ENCODE measurements at regions not wholly inside any gene's neighbourhood (a gene's known extent, or its start where the extent isn't known, plus 50 kb on each side); places are given as distances from the start of the nearest gene placed in this dataset.

GRCh38 chr18:78685980-78686530, 293.6 kb upstream of the SALL3 start:
- no peak for DNase-seq (ENCODE audit: low spot score, unreplicated experiment)
- no peaks in the 10 kb centered on the region for H3K36me3 Mint-ChIP-seq (ENCODE audit: insufficient read depth)
- H3K9me3 Mint-ChIP-seq (ENCODE audit: low read depth): no peaks in the 10 kb centered on the region
- no peak for TF ChIP-seq CTCF (IDR thresholded peaks at IDR 0.05; ENCODE audit: unreplicated experiment)
- peaks cover 8% of the 10 kb centered on the region for H3K27me3 Mint-ChIP-seq
- H3K4me1 Mint-ChIP-seq (ENCODE audit: low read depth): no peaks in the 10 kb centered on the region
- no peak overlapping the region for H3K4me3 Mint-ChIP-seq (ENCODE audit: low read depth)
- H3K27ac Mint-ChIP-seq: no peak overlapping the region

DNA sequence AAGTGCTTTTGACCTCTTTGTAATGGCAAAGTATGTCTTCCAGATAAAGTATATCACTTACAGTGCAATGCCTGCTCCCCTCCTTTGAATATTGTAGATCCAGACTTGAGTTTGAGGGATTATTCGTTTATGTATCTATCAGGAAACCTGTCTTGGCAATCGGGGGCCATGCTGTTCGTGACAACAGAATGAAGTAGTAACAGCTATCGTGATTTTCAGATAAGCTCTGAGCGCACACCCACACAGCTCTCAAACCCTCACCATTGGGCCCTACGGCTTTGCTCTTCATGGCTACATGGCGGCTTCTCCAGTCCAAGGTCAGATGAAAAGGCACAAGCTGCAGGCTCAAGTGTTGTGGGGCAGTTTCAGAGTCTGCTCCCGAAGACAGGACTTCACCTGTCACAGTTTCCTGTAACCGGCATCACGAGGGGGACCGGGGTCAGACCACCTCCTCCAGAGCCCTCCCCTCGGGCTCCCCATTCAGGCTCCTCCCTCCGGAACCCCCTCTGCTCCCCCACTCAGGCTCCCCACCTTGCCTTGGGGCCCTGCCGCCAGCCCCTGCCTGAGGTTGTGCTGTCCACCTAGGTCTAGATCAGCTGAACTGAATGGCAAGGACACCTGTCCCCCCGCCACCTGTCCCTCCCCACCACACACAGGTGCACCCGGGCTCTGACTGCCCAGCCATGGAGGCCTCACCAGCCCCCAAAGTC, 292.5 kb upstream of the SALL3 start:
- Mint-ChIP-seq H3K4me3 (ENCODE audit: low read depth) (no peak overlapping the region), H3K27me3 (peaks cover 8% of the 10 kb centered on the region), H3K9me3 (ENCODE audit: low read depth) (no peaks in the 10 kb centered on the region), H3K27ac (no peak overlapping the region), H3K4me1 (ENCODE audit: low read depth) (no peaks in the 10 kb centered on the region), H3K36me3 (ENCODE audit: insufficient read depth) (no peaks in the 10 kb centered on the region)
- DNase-seq (ENCODE audit: low spot score, unreplicated experiment): no peak
- TF ChIP-seq CTCF (IDR thresholded peaks at IDR 0.05; ENCODE audit: unreplicated experiment): no peak

GRCh38 chr18:78687736-78688135, 291.9 kb upstream of the SALL3 start:
- no peaks in the 10 kb centered on the region for H3K36me3 Mint-ChIP-seq (ENCODE audit: insufficient read depth)
- no peak overlapping the region for H3K4me3 Mint-ChIP-seq (ENCODE audit: low read depth)
- no peak for DNase-seq (ENCODE audit: low spot score, unreplicated experiment)
- no peaks in the 10 kb centered on the region for H3K9me3 Mint-ChIP-seq (ENCODE audit: low read depth)
- H3K27ac Mint-ChIP-seq: no peak overlapping the region
- TF ChIP-seq CTCF (IDR thresholded peaks at IDR 0.05; ENCODE audit: unreplicated experiment): no peak
- no peaks in the 10 kb centered on the region for H3K4me1 Mint-ChIP-seq (ENCODE audit: low read depth)
- peaks cover 8% of the 10 kb centered on the region for H3K27me3 Mint-ChIP-seq

DNA sequence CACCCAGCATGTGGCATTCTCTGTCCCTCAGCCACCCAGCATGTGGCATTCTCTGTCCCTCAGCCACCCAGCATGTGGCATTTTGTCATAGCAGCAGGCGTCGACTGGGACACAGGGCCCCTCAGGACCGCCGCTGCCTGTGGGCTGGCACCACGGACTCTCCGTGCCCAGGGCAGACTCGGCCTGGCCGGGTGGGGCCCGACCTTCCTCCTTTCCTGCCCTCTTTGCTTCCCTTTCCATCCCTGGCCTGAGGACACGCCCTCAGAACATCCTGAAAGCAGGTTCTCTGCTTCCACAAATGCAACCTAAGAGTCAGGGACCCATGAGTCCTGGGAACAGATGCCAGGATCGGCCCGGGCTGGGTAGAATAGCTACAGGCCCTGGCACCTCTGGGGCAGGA, 291.4 kb upstream of the SALL3 start:
- H3K9me3 Mint-ChIP-seq (ENCODE audit: low read depth): no peaks in the 10 kb centered on the region
- no peaks in the 10 kb centered on the region for H3K36me3 Mint-ChIP-seq (ENCODE audit: insufficient read depth)
- no peak for DNase-seq (ENCODE audit: low spot score, unreplicated experiment)
- H3K4me1 Mint-ChIP-seq (ENCODE audit: low read depth): no peaks in the 10 kb centered on the region
- peaks cover 8% of the 10 kb centered on the region for H3K27me3 Mint-ChIP-seq
- H3K27ac Mint-ChIP-seq: no peak overlapping the region
- no peak overlapping the region for H3K4me3 Mint-ChIP-seq (ENCODE audit: low read depth)
- TF ChIP-seq CTCF (IDR thresholded peaks at IDR 0.05; ENCODE audit: unreplicated experiment): no peak

- no peak for DNase-seq (ENCODE audit: low spot score, unreplicated experiment)
- Mint-ChIP-seq H3K4me3 (ENCODE audit: low read depth) (no peak overlapping the region), H3K36me3 (ENCODE audit: insufficient read depth) (no peaks in the 10 kb centered on the region), H3K27me3 (peaks cover 8% of the 10 kb centered on the region), H3K4me1 (ENCODE audit: low read depth) (no peaks in the 10 kb centered on the region), H3K9me3 (ENCODE audit: low read depth) (no peaks in the 10 kb centered on the region), H3K27ac (no peak overlapping the region)
- no peak for TF ChIP-seq CTCF (IDR thresholded peaks at IDR 0.05; ENCODE audit: unreplicated experiment)
These were observed 290.7 kb upstream of the SALL3 start for GRCh38 chr18:78688916-78689315.
